ENCODE measurements at regions not wholly inside any gene's neighbourhood (a gene's known extent, or its start where the extent isn't known, plus 50 kb on each side); places are given as distances from the start of the nearest gene placed in this dataset.

DNA sequence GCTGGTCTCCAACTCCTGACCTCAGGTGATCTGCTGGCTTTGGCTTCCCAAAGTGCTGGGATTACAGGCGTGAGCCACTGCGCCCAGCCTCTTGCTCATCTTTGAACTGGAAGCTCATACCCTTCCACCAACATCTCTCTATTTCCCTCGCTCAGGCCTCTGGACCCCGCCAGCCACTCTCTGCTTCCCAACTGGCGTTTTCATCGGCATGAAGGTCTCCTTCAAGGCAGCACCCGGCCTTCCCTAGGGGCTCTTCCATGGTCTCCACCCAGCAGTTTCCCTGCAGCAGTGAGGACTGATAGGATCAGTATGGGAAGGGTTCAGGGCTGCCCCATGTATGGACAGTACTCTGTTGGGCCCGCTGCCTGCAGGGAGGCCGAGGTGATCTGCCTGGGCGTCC, 65.8 kb upstream of the HS6ST1 start:
- Histone ChIP-seq H3K36me3 (no peaks in the 10 kb centered on the region), H3K9me3 (no peaks in the 10 kb centered on the region), H3K27ac (no peak overlapping the region), H3K27me3 (replicated peaks; ENCODE audit: insufficient read depth) (no peaks in the 10 kb centered on the region), H3K4me1 (replicated peaks) (peaks cover 6% of the 10 kb centered on the region), H3K4me3 (no peak overlapping the region)
- 100% methylated on average over 10 of the region's 10 CpGs for WGBS
- DNase-seq (ENCODE audit: low spot score), result no peak
- TF ChIP-seq POLR2AphosphoS5 (IDR thresholded peaks at IDR 0.05) (no peak), CTCF (IDR thresholded peaks at IDR 0.05) (no peak), POLR2A (IDR thresholded peaks at IDR 0.05) (no peak)
- intact Hi-C loops (cut with DNase I), result no loop called here

DNA sequence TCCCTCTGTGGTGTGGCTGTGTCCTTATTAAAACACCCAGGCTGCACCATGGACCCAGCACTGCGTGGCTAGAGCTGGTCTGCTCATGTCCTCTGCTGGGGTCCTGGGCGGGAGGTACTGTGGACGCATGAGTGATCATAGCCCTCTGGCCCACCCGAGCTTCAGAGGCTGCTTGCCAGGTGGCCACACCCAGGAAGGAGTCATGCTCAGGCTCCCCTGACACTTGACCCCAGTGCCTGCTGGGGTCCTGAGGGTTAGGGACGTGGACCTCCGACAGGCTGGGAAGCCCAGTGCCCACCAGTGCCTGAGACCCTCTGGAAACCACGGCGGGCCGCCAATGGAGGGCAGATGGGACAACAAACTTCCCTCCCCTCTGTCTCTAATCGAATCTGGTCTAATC, 66.3 kb upstream of the HS6ST1 start:
- H3K4me1 ChIP-seq (replicated peaks), result peaks cover under 1% of the 10 kb centered on the region
- H3K4me3 ChIP-seq, result no peak overlapping the region
- no peaks in the 10 kb centered on the region for H3K9me3 ChIP-seq
- DNase-seq (ENCODE audit: low spot score), result no peak
- WGBS, result 85% methylated on average over 10 of the region's 10 CpGs
- intact Hi-C loops (cut with DNase I), result no loop called here
- TF ChIP-seq POLR2A (IDR thresholded peaks at IDR 0.05) (no peak), CTCF (IDR thresholded peaks at IDR 0.05) (no peak), POLR2AphosphoS5 (IDR thresholded peaks at IDR 0.05) (no peak)
- no peaks in the 10 kb centered on the region for H3K27me3 ChIP-seq (replicated peaks; ENCODE audit: insufficient read depth)
- no peaks in the 10 kb centered on the region for H3K36me3 ChIP-seq
- H3K27ac ChIP-seq, result no peak overlapping the region

GRCh38 chr2:128385365-128385764, 66.7 kb upstream of the HS6ST1 start:
- intact Hi-C loops (cut with DNase I), result no loop called here
- WGBS, result 95% methylated on average over 7 of the region's 7 CpGs
- H3K27ac ChIP-seq, result no peak overlapping the region
- no peaks in the 10 kb centered on the region for H3K9me3 ChIP-seq
- TF ChIP-seq POLR2A (IDR thresholded peaks at IDR 0.05), result no peak
- TF ChIP-seq CTCF (IDR thresholded peaks at IDR 0.05), result no peak
- TF ChIP-seq POLR2AphosphoS5 (IDR thresholded peaks at IDR 0.05), result no peak
- no peaks in the 10 kb centered on the region for H3K27me3 ChIP-seq (replicated peaks; ENCODE audit: insufficient read depth)
- H3K4me1 ChIP-seq (replicated peaks), result no peaks in the 10 kb centered on the region
- H3K36me3 ChIP-seq, result no peaks in the 10 kb centered on the region
- H3K4me3 ChIP-seq, result no peak overlapping the region
- DNase-seq (ENCODE audit: low spot score), result no peak

DNA sequence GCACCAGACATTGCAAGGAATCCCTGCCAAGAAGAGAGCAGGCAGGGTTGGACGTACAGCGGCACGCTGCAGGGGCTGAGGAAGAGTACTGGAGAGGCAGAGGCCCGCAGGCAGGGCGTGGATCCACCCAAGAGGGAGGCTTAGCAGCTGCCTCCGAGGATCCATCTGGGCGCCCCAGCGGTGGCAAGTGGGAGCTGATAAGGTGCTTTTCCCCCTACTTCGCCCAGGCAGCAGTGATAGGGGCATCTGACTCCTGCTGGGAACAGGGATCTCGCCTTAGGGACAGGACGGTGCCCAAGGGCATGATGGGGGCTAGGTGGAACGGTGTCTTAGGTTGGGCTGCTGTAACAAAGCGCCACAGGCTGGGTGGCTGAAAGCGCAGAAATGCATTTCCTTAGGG, 67.4 kb upstream of the HS6ST1 start:
- no peak overlapping the region for H3K27ac ChIP-seq
- WGBS, result 78% methylated on average over 14 of the region's 14 CpGs
- TF ChIP-seq CTCF (IDR thresholded peaks at IDR 0.05) (no peak), POLR2A (IDR thresholded peaks at IDR 0.05) (no peak), POLR2AphosphoS5 (IDR thresholded peaks at IDR 0.05) (no peak)

DNA sequence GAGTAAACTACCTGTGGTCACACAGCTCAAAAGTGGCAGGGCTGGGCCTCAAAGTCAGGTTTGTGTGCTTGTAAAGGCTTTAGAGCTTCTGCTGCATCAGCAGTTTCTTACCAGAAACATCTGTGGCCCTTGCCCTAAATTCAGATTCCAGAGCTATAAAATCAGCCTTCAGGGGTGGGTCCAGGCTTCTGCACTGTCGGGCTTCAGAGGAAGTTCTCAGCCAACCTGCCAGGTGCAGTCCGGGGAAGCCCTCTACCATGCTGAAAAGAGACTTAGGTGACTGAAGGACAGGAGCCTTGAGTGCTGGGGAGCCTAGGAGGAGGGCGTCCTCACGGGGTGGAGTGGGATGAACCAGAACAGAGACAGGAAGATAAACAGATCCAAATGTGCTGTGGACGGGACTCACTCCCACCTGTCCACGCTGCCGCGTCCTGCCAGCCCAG, 69.9 kb upstream of the HS6ST1 start:
- no peak for DNase-seq (ENCODE audit: low spot score)
- H3K27me3 ChIP-seq (replicated peaks; ENCODE audit: insufficient read depth), result no peaks in the 10 kb centered on the region
- no peak overlapping the region for H3K27ac ChIP-seq
- TF ChIP-seq CTCF (IDR thresholded peaks at IDR 0.05), result no peak
- no peak for TF ChIP-seq POLR2AphosphoS5 (IDR thresholded peaks at IDR 0.05)
- no peak for TF ChIP-seq POLR2A (IDR thresholded peaks at IDR 0.05)
- intact Hi-C loops (cut with DNase I), result no loop called here
- H3K4me1 ChIP-seq (replicated peaks), result no peaks in the 10 kb centered on the region
- no peaks in the 10 kb centered on the region for H3K9me3 ChIP-seq
- H3K4me3 ChIP-seq, result no peak overlapping the region
- H3K36me3 ChIP-seq, result no peaks in the 10 kb centered on the region
- WGBS, result 82% methylated on average over 8 of the region's 8 CpGs

More for the DNA sequence above, 67.4 kb upstream of the HS6ST1 start:
- no peaks in the 10 kb centered on the region for H3K9me3 ChIP-seq
- no peaks in the 10 kb centered on the region for H3K4me1 ChIP-seq (replicated peaks)
- DNase-seq (ENCODE audit: low spot score), result no peak
- H3K4me3 ChIP-seq, result no peak overlapping the region
- no peaks in the 10 kb centered on the region for H3K36me3 ChIP-seq
- intact Hi-C loops (cut with DNase I), result no loop called here
- H3K27me3 ChIP-seq (replicated peaks; ENCODE audit: insufficient read depth), result no peaks in the 10 kb centered on the region

All from prostate gland (tissue), 2 donors.